ENCODE measurements at regions not wholly inside any gene's neighbourhood (a gene's known extent, or its start where the extent isn't known, plus 50 kb on each side); places are given as distances from the start of the nearest gene placed in this dataset.

GRCh38 chr2:111652681-111653080, 231.3 kb downstream of the ANAPC1 start:
- TF ChIP-seq YY1 (IDR thresholded peaks at IDR 0.05; ENCODE audit: insufficient read depth, insufficient read length) (no peak), SUZ12 (IDR thresholded peaks at IDR 0.05; ENCODE audit: extremely low read depth, insufficient read depth, insufficient read length) (no peak)

Measured in NT2/D1 (cell line).